Rectal smooth muscle tissue (tissue), 1 donor: ENCODE measurements at regions not wholly inside any gene's neighbourhood (a gene's known extent, or its start where the extent isn't known, plus 50 kb on each side); places are given as distances from the start of the nearest gene placed in this dataset.

Experiments
- H3K27ac ChIP-seq: one replicate; pipeline ENCODE4 v1.7.0; 2013; ENCODE audit warnings: low read depth, low read length, inconsistent platforms
- H3K27me3 ChIP-seq: one replicate; pipeline ENCODE4 v1.7.0; 2013; ENCODE audit warnings: low read length; ENCODE audit not compliant: control insufficient read depth, insufficient read depth
- H3K36me3 ChIP-seq: one replicate; pipeline ENCODE4 v1.7.0; 2013; ENCODE audit warnings: low read length; ENCODE audit not compliant: control insufficient read depth, insufficient read depth
- H3K4me1 ChIP-seq: one replicate; pipeline ENCODE4 v1.7.0; 2013; ENCODE audit warnings: low read length; ENCODE audit not compliant: control insufficient read depth, insufficient read depth
- H3K4me3 ChIP-seq: one replicate; pipeline ENCODE4 v1.7.0; 2013; ENCODE audit warnings: low read length
- H3K9ac ChIP-seq: one replicate; pipeline ENCODE4 v1.7.0; 2013; ENCODE audit warnings: low read length

DNA sequence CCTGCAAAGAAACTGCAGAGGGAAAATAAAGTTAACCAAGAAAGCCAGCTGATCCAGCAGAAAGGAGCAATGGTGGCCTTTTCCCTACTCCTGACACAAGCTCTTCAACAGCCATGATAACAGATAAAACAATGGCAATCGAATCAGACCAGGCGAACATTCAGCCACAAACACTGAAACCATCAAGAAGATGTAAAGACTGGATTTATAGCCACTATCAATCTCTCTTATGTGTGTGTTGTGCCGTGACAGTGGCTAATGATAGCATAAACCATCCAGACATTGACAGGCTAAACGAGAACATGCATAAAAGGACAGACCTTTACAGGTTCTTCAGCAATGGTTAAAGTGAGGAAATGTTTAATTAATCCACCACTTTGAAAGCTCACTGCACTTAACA lies 78.1 kb upstream of the RAB4A start:
- no peaks in the 10 kb centered on the region for H3K27me3 ChIP-seq
- no peak overlapping the region for H3K9ac ChIP-seq
- no peaks in the 10 kb centered on the region for H3K36me3 ChIP-seq
- no peak overlapping the region for H3K4me3 ChIP-seq
- no peaks in the 10 kb centered on the region for H3K4me1 ChIP-seq
- H3K27ac ChIP-seq: no peak overlapping the region

- no peaks in the 10 kb centered on the region for H3K4me1 ChIP-seq
- H3K27ac ChIP-seq: no peak overlapping the region
- H3K36me3 ChIP-seq: no peaks in the 10 kb centered on the region
- H3K9ac ChIP-seq: no peak overlapping the region
- H3K4me3 ChIP-seq: no peak overlapping the region
- H3K27me3 ChIP-seq: no peaks in the 10 kb centered on the region
These were observed 76.8 kb upstream of the RAB4A start for GRCh38 chr1:229194096-229194495.

DNA sequence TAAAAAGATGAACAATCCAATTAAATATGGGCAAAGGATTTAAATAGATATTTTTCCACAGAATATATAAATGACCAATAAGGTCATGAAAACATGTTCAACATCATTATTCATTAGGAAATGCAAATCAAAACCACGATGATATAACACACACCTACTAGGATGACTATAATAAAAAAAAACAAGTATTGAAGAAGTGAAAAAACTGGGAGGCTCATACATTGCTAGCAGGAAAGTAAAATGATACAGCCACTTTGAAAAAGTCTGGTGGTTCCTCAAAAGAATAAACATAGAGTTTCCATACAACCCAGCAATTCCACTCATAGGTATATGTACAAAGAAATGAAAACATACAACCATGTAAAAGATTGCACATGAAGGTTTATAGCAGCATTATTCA lies 75.7 kb upstream of the RAB4A start:
- Histone ChIP-seq H3K9ac (no peak overlapping the region), H3K27me3 (no peaks in the 10 kb centered on the region), H3K36me3 (no peaks in the 10 kb centered on the region), H3K4me1 (no peaks in the 10 kb centered on the region), H3K27ac (no peak overlapping the region), H3K4me3 (no peak overlapping the region)

- no peaks in the 10 kb centered on the region for H3K27me3 ChIP-seq
- H3K9ac ChIP-seq: no peak overlapping the region
- H3K4me1 ChIP-seq: no peaks in the 10 kb centered on the region
- no peak overlapping the region for H3K27ac ChIP-seq
- H3K36me3 ChIP-seq: no peaks in the 10 kb centered on the region
- H3K4me3 ChIP-seq: no peak overlapping the region
These were observed 74.3 kb upstream of the RAB4A start for GRCh38 chr1:229196404-229197264.

- no peak overlapping the region for H3K27ac ChIP-seq
- no peaks in the 10 kb centered on the region for H3K27me3 ChIP-seq
- no peak overlapping the region for H3K9ac ChIP-seq
- no peaks in the 10 kb centered on the region for H3K36me3 ChIP-seq
- no peak overlapping the region for H3K4me3 ChIP-seq
- H3K4me1 ChIP-seq: no peaks in the 10 kb centered on the region
These were observed 73.7 kb upstream of the RAB4A start for GRCh38 chr1:229197265-229197585.

DNA sequence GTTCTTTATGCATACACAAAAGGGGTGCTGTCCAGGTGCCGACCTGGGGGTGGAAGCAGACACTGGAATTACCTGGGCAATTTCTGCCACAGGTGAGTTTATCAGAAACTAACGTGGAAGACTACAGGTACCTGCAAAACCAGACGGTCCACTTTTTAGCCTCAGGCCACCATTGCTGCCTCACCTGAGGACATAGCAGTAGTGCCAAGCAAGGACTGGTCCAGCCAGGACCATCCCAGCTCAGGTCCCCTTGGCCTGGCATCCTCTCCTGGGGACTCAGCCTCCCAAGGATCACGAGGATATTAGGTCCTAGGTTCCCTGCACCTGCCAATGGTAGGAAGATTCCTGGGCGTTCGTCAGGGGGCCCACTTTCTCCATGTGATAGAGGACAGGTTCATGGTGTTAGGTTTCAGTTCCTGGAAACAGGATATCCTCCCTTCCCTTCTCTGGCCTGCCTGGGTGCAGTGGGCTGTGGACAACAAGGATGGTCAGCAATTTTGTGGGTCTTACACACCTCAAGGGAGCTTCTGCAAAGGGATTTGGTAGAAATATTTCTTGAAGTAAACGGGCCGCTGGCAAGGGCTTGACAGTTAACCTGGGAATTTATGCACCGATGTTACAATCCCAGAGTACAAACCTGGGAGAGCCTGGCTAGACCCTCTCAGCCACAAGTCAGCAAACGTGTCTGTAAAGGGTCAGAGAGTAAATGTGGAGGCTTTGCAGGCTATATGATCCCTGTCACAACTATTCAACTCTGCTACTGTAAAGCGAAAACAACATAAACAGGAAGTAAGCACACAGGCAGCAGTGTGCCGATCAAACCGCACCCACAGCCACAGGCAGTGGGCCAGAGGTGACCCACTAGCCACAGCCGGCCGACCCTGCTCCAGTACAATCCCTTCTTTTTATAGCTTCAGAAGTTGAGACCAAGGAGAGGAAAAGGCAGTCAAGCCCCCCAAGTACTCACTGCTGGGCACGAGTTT lies 71.4 kb upstream of the RAB4A start:
- Histone ChIP-seq H3K36me3 (no peaks in the 10 kb centered on the region), H3K27ac (no peak overlapping the region), H3K27me3 (no peaks in the 10 kb centered on the region), H3K9ac (no peak overlapping the region), H3K4me3 (peak overlapping the region; percentile 23), H3K4me1 (peaks cover 2% of the 10 kb centered on the region)

- Histone ChIP-seq H3K9ac (no peak overlapping the region), H3K4me3 (no peak overlapping the region), H3K27me3 (no peaks in the 10 kb centered on the region), H3K27ac (no peak overlapping the region), H3K4me1 (peaks cover 14% of the 10 kb centered on the region), H3K36me3 (no peaks in the 10 kb centered on the region)
These were observed 67.7 kb upstream of the RAB4A start for GRCh38 chr1:229203030-229203751.

DNA sequence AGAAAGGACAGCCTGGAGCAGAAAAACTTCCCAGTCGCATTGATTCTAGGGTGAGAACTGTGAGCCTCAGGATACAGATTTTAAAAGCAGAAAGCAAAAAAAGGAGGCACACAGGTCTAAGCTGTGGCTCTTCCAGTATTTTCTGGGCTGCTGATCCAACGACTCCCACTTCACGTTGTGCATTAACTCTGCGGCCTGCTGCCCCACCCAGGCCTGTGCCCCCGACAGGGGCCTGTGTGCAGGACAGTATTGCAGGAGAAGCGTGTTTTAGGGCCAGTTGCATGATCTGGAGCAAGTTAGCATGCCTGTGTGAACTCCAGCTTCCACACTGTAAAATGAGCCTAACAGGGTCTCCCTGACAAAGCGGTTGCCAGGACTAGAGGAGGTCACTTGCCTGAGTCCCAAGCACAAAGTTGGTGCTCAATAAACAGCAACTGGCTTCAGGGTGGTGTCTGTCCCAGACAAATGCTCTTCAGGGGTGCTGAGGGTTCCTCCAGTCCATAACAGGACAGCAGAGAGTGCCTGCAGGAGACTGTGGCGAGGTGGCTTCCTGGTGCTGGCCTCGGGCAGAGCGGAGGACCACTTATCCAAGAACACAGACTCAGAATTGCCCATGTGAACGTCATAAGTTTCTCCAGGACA lies 66.8 kb upstream of the RAB4A start:
- H3K4me3 ChIP-seq: no peak overlapping the region
- peaks cover 14% of the 10 kb centered on the region for H3K4me1 ChIP-seq
- no peak overlapping the region for H3K27ac ChIP-seq
- H3K27me3 ChIP-seq: no peaks in the 10 kb centered on the region
- no peaks in the 10 kb centered on the region for H3K36me3 ChIP-seq
- H3K9ac ChIP-seq: no peak overlapping the region

DNA sequence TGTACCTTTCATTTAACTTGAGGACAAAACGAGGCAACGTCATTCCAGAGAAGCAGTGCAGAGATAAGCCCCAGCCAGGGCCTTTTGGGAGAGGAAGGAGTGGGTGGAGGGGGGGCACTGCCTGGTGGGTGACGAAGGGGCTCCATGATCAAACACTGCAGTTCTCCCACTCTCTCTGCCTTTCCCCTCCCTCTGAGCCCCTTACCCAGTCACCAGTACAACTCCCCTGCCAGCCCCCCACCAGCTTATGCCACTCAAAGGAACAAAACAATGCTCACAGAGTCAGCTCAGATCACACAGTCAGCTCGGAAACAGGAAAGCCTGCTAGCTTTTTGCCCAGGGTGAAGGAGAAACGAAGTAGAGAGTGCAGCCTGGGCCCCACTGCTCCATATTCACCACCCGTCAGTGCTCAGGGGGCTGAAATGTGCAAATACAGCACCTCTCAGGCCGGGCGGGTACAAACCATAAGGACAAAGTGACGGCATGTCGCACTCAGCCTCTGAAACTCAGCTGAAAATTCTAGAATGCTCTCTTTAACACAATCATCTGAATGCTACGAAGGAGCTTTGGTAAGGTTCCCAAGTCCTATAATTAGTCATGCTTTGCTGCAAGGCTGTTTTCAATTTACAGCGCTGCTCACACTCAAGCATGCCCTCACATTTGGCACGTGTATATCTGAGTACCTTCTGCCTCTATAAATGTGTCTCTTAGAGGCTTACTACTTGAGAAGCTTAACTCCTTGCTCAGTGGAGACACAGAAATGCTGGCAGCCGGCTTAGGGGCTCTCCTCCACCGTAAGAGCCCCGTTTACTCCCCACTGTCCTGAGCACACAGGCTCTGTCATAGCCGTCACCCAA lies 65.8 kb upstream of the RAB4A start:
- Histone ChIP-seq H3K27ac (peak overlapping the region; percentile 65), H3K4me1 (peaks cover 14% of the 10 kb centered on the region), H3K27me3 (no peaks in the 10 kb centered on the region), H3K4me3 (no peak overlapping the region), H3K36me3 (no peaks in the 10 kb centered on the region), H3K9ac (no peak overlapping the region)

- Histone ChIP-seq H3K4me3 (no peak overlapping the region), H3K36me3 (no peaks in the 10 kb centered on the region), H3K27ac (peak overlapping the region; percentile 52), H3K4me1 (peaks cover 14% of the 10 kb centered on the region), H3K27me3 (no peaks in the 10 kb centered on the region), H3K9ac (no peak overlapping the region)
These were observed 65.1 kb upstream of the RAB4A start for GRCh38 chr1:229205854-229206253.

DNA sequence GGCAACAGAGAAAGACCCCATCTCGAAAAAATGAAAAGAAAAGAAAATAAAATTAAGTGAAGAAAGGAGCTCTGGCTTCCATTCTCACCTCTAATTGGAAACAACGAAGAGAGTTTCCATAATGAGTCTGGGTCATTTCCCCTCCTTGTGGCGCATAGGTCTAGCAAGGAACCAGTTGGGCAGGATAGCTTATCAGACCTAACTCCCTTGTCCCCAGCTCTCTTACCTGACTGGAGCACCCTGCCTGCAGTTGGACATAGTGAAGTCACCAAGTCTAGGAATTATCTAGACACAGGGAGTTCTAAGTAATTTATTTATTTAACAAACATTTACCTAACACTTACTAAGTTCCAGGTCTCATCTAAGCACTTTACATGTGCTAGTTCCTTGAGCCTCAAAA lies 63.0 kb upstream of the RAB4A start:
- H3K36me3 ChIP-seq: no peaks in the 10 kb centered on the region
- no peak overlapping the region for H3K27ac ChIP-seq
- no peak overlapping the region for H3K4me3 ChIP-seq
- H3K9ac ChIP-seq: no peak overlapping the region
- peaks cover 14% of the 10 kb centered on the region for H3K4me1 ChIP-seq
- no peaks in the 10 kb centered on the region for H3K27me3 ChIP-seq
